Stimulated activated memory B cell treated with anti-CD40 and anti-IgM and Interleukin-4, amounts not matched to agents 10 μg/mL and 1 μg/mL and 100 μg/mL, for 72 hours (primary cell): ENCODE measurements at regions not wholly inside any gene's neighbourhood (a gene's known extent, or its start where the extent isn't known, plus 50 kb on each side); places are given as distances from the start of the nearest gene placed in this dataset.

Source experiments
- ATAC-seq: fragments of 150-1000 bp; cut with Tn5 transposase; 2 replicates; pipeline ENCODE4 v1.10.0; 2021
- H3K27ac Mint-ChIP-seq: one replicate; pipeline ENCODE4 v1.8.0; 2022; ENCODE audit warnings: mild to moderate bottlenecking, mixed read lengths
- H3K27me3 Mint-ChIP-seq: one replicate; pipeline ENCODE4 v1.8.0; 2022; ENCODE audit warnings: mixed read lengths
- H3K36me3 Mint-ChIP-seq: one replicate; pipeline ENCODE4 v1.8.0; 2022; ENCODE audit warnings: mixed read lengths
- H3K4me1 Mint-ChIP-seq: one replicate; pipeline ENCODE4 v1.8.0; 2022; ENCODE audit warnings: mixed read lengths
- H3K4me3 Mint-ChIP-seq: one replicate; pipeline ENCODE4 v1.8.0; 2022; ENCODE audit warnings: mild to moderate bottlenecking, moderate library complexity, mixed read lengths
- H3K9me3 Mint-ChIP-seq: one replicate; pipeline ENCODE4 v1.8.0; 2022; ENCODE audit warnings: mixed read lengths

DNA sequence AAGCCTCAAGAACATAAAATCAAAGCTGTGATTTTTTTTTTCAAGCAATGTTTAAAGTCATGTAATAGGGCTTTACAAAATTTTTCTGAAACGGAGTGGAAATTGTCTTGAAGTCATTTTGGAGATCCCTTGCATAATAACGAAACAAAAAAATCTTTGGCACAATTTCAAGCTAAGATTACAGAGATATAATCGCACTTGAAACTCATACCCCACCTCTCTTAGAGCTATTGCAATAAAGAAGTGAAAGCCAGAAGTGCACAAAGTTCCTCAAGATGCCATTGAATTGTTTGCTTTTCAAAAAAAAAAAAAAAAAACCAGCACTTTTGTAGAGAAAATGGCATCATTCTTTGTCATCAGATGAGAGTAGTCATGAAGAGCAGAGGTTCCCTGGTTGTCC, 152.3 kb downstream of the PAX3 start:
- Mint-ChIP-seq H3K27me3 (no peaks in the 10 kb centered on the region), H3K27ac (no peak overlapping the region), H3K36me3 (no peaks in the 10 kb centered on the region), H3K9me3 (peaks cover 4% of the 10 kb centered on the region), H3K4me3 (no peak overlapping the region), H3K4me1 (no peaks in the 10 kb centered on the region)
- ATAC-seq, result no peak

DNA sequence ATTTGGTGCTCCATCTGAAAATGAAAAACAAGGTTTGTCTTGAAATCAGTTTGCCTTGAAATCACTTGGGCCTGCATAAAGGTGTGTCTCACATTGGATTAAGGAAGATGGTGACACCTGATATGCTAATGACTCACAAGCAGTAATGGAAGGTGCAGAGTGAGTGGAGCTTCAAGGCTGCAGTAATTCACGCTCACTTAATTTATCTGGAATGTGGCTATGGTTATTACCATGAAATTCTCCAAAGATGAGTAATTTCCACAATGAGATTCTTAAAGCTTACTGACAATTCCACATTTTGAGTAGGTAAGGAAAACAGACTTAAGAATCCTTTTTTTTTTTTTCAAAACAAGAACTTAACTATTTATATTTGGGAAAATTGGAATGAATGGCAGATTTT, 156.8 kb downstream of the PAX3 start:
- H3K27ac Mint-ChIP-seq, result no peak overlapping the region
- ATAC-seq, result no peak
- H3K27me3 Mint-ChIP-seq, result no peaks in the 10 kb centered on the region
- H3K9me3 Mint-ChIP-seq, result peaks cover 6% of the 10 kb centered on the region
- H3K4me3 Mint-ChIP-seq, result no peak overlapping the region
- H3K36me3 Mint-ChIP-seq, result no peaks in the 10 kb centered on the region
- H3K4me1 Mint-ChIP-seq, result no peaks in the 10 kb centered on the region

DNA sequence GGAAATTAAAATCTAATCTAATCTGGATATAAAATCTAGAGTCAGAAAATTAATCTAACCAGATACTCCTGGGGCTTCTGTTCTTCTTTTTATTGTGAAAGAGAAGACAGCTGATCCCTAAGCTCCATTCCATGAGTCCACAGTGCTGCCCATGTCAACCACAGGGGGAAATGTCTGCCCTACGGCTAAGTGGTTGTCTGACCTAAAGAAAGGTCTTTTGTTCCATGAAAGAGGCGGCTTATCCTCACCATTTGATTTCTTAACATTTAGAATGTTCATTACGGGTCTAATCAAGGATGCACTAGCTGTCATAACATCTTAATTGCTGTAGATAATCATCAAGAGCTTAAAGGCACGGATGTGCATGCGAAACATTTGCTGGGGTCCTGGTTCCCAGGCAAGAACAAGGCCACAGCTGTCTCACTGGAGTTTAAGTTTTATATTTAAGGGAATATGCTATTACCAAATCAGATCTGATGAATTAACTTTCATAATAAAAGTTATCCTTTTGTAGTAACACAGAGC, 162.6 kb downstream of the PAX3 start:
- ATAC-seq, result no peak

DNA sequence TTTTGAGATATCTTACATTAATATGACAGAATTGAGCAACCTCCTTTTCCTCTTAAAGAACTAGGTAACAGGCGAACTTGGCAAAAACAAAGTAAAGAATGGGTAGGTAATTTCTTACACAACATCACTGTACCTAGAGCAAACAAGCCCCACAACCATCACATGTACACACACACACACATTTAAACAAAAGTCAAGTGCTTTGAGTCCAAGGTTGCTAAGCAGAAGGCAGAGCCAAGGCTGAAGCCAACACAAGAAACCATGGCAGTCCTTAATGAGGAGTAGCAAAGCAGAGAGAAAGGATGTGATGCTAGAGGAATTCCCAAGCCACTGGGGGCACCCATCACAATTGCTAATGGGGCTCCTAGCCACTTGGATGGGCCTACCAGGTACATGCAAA, 164.1 kb downstream of the PAX3 start:
- H3K4me1 Mint-ChIP-seq, result no peaks in the 10 kb centered on the region
- H3K36me3 Mint-ChIP-seq, result no peaks in the 10 kb centered on the region

More for the DNA sequence above, 162.6 kb downstream of the PAX3 start:
- H3K27me3 Mint-ChIP-seq, result no peaks in the 10 kb centered on the region
- H3K4me1 Mint-ChIP-seq, result no peaks in the 10 kb centered on the region
- H3K27ac Mint-ChIP-seq, result no peak overlapping the region
- no peak overlapping the region for H3K4me3 Mint-ChIP-seq
- H3K36me3 Mint-ChIP-seq, result no peaks in the 10 kb centered on the region
- peaks cover 20% of the 10 kb centered on the region for H3K9me3 Mint-ChIP-seq

DNA sequence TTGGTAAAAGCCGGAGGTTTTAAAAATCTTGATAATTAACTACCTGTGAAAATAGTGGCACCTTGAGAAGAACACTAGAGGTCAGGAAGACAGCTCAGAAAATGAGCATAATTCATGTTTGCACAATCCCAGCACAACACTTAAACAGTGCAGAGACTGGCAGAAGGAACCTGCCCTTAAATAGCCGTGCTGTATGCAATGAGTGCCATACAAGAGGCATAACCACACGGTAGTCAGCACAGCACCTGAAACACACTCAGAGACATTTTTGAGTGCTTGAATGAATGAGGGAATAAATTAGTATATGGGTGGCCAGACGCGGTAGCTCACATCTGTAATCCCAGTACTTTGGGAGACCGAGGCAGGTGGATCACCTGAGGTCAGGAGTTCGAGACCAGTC, 164.9 kb downstream of the PAX3 start:
- H3K9me3 Mint-ChIP-seq, result peaks cover 20% of the 10 kb centered on the region
- no peaks in the 10 kb centered on the region for H3K36me3 Mint-ChIP-seq
- no peak for ATAC-seq
- H3K4me3 Mint-ChIP-seq, result no peak overlapping the region
- no peak overlapping the region for H3K27ac Mint-ChIP-seq
- H3K4me1 Mint-ChIP-seq, result no peaks in the 10 kb centered on the region
- no peaks in the 10 kb centered on the region for H3K27me3 Mint-ChIP-seq

More for the DNA sequence above, 164.1 kb downstream of the PAX3 start:
- H3K27me3 Mint-ChIP-seq, result no peaks in the 10 kb centered on the region
- peaks cover 20% of the 10 kb centered on the region for H3K9me3 Mint-ChIP-seq
- no peak for ATAC-seq
- H3K27ac Mint-ChIP-seq, result no peak overlapping the region
- no peak overlapping the region for H3K4me3 Mint-ChIP-seq

DNA sequence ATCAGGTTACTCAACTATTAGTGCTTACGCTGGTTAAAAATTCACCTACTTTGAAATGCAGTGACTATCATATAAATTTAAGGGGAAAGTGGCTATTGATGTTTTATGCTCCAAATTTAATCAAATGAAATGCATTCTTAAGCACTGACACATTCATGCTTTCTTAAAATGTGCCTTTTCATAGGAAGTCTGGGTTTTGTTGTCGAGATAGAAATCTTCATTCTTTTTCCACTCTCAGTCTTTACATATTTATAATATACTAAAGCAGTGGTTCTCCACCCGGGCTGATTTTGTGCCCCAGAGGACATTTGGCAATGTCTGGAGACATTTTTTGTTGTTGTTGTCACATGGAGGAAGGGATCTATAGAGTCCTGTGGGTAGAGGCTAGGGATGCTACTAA, 167.9 kb downstream of the PAX3 start:
- Mint-ChIP-seq H3K4me3 (no peak overlapping the region), H3K9me3 (peaks cover 8% of the 10 kb centered on the region), H3K27me3 (no peaks in the 10 kb centered on the region), H3K36me3 (no peaks in the 10 kb centered on the region), H3K4me1 (no peaks in the 10 kb centered on the region), H3K27ac (no peak overlapping the region)
- ATAC-seq, result no peak

DNA sequence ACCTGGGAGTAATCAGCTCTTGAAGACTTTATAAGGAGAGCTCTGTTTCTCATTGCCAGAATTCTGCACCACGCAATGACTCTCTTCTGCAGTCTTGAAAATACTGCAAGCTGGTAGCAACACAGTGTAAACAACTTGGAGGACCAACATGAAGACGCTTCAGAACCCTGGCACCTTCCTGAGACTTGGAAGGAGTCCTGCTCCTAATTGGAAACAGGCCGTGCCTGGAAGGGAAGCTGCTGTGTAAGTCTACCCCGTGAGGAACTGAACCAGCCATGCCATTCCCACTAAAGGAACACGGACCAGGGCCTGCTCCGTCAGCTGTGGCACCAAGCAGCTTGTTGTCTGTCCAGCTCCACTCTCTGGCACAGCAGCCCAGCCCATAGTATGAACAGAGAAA, 171.1 kb downstream of the PAX3 start:
- ATAC-seq, result no peak
- Mint-ChIP-seq H3K9me3 (no peaks in the 10 kb centered on the region), H3K36me3 (no peaks in the 10 kb centered on the region), H3K4me1 (no peaks in the 10 kb centered on the region), H3K4me3 (no peak overlapping the region), H3K27ac (no peak overlapping the region), H3K27me3 (no peaks in the 10 kb centered on the region)

DNA sequence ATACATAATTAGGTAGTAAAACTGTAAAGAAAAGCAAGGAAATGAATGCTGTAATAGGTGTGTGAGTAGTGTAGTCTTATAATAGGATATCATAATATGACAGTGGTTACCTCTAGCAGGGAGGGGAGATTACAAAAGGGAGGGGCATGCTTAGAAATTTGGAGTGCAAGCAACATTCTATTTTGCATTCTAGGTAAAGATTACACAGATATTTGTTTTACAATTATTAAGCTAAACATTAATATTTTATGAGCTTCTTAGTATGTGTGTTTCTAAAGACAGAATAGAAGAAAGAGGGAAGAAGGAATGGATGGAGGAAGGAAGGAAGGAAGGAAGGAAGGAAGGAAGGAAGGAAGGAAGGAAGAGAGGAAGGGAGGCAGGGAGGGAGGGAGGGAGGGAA, 177.9 kb downstream of the PAX3 start:
- peaks cover 6% of the 10 kb centered on the region for H3K9me3 Mint-ChIP-seq
- H3K4me3 Mint-ChIP-seq, result no peak overlapping the region
- no peaks in the 10 kb centered on the region for H3K4me1 Mint-ChIP-seq
- no peaks in the 10 kb centered on the region for H3K27me3 Mint-ChIP-seq
- no peak for ATAC-seq
- H3K36me3 Mint-ChIP-seq, result no peaks in the 10 kb centered on the region
- no peak overlapping the region for H3K27ac Mint-ChIP-seq

DNA sequence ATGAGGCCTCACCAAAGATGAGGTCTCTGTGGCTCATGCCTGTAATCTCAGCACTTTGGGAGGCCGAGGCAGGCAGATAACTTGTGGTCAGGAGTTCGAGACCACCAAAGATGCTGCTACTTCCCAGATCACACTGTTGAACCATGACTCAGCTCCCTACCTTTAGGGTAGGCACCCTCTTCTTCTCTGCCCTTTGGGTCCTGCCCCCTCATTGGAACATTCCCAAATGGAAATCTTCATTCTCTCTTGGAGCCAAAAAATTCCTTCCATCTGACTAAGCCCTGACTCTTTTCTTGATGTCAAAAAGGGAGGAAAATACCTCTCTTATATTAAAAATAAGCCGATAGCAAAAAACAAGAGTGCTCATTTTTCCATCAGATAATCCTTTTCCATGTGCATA, 183.5 kb downstream of the PAX3 start:
- Mint-ChIP-seq H3K27me3 (no peaks in the 10 kb centered on the region), H3K36me3 (no peaks in the 10 kb centered on the region), H3K4me3 (no peak overlapping the region), H3K27ac (no peak overlapping the region), H3K4me1 (no peaks in the 10 kb centered on the region), H3K9me3 (peaks cover 8% of the 10 kb centered on the region)
- ATAC-seq, result no peak

DNA sequence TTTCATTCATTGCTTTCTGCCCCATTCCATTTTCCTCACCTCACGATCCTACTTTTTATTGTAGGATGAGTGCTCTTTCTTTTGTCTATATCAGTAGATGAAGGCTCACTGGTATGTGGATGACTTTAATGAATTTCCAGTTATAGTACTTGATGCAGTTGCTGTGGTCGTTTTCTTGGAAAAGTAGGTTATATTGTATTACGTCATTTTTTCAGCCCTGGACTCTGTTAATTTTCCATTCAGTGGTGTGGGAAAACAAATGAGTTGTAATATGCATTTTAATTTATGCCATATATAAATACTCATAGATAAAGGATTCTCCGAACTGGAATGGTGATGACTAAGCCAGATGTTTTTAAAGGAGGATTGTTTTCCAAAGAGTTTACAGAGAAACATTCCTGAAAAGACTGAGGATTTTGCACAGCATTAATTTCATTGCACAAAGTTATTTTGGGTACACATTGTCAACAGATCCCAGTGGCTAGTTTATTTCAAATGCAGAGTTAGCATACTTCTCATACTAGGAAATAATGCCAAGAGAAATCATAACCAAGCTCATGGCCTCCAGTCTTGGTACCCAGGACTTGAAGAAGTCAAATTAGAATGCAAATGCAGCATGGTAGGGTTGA, 189.7 kb downstream of the PAX3 start:
- H3K27me3 Mint-ChIP-seq, result no peaks in the 10 kb centered on the region
- no peak for ATAC-seq
- no peak overlapping the region for H3K4me3 Mint-ChIP-seq
- H3K36me3 Mint-ChIP-seq, result no peaks in the 10 kb centered on the region
- H3K27ac Mint-ChIP-seq, result no peak overlapping the region
- H3K4me1 Mint-ChIP-seq, result no peaks in the 10 kb centered on the region
- no peaks in the 10 kb centered on the region for H3K9me3 Mint-ChIP-seq

DNA sequence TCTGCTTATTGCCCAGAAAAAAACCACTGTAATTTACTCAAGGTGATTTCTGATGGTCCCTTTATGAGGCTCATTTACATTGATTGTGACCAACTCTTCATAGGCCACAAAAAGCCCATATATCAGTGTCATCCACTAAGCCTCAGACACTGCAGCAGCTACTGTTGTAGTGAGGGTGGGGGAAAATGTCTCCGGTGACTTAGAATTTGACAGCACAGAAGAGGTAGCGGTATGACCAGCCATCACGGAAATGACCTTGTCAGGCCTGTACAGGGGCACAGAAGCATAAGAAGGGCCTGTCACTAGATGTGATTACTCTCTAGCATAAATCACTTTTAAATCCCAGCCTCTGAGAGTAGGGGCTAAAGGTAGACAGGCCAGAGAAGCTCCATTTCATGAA, 190.3 kb downstream of the PAX3 start:
- Mint-ChIP-seq H3K4me3 (no peak overlapping the region), H3K9me3 (no peaks in the 10 kb centered on the region), H3K27me3 (no peaks in the 10 kb centered on the region), H3K4me1 (no peaks in the 10 kb centered on the region), H3K36me3 (no peaks in the 10 kb centered on the region), H3K27ac (no peak overlapping the region)
- ATAC-seq, result no peak

DNA sequence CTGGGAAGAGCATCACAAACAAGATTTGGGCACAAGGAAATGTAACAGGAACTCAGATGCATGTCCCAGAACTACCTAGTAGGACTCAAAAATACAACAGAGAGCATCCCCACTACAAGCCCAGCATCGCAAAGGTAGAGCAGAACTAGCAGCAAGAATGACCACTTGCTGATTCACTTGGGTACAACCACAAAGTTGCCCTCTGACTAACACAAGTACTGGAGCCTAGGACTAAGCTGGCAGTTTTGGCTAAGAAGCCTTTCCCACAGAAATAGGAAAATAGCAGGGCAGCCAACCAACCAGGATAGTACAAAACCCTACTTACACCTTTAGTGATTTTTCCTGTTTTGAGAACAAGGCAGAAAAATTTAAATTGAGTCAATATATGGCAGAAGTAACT, 193.8 kb downstream of the PAX3 start:
- Mint-ChIP-seq H3K27ac (no peak overlapping the region), H3K36me3 (no peaks in the 10 kb centered on the region), H3K27me3 (no peaks in the 10 kb centered on the region), H3K4me3 (no peak overlapping the region), H3K4me1 (no peaks in the 10 kb centered on the region), H3K9me3 (no peaks in the 10 kb centered on the region)
- ATAC-seq, result no peak

DNA sequence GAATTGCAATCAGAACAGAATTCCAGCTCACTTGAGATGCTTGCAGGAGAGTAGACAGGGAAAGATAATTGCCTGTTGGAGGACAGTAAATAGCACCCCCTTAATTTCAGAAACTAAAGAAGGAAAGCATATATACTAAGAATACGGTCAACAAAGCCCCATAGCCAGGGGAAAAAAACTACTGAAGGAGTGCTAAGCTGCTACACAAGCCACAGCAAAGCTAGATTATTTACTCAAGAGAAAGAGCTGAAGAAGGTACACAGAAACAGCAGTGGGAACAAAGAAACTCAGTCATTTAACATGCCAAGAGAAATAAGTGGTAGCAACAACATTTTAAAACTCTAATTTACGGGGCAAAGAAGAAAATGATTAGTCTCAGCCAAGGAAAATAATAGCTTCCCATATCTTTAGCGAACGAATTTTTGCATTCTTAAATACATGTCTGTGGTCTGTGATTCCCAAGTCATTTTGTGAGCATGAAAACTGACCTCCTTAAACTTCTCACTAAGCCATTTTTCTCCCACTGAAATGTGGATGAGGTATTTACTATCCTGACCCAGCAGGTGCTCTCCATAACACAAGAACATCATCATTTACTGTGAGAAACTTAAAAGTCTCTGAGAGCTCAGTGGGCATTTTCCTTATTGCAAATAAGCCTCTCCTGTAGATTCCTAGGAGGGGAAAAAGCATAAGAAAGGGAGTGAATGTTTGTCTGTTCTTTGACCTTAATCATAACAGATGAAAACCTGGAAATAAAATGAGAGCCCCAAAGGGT, 196.0 kb downstream of the PAX3 start:
- H3K36me3 Mint-ChIP-seq, result no peaks in the 10 kb centered on the region
- no peak for ATAC-seq
- H3K4me3 Mint-ChIP-seq, result no peak overlapping the region
- H3K9me3 Mint-ChIP-seq, result no peaks in the 10 kb centered on the region
- no peak overlapping the region for H3K27ac Mint-ChIP-seq
- no peaks in the 10 kb centered on the region for H3K4me1 Mint-ChIP-seq
- H3K27me3 Mint-ChIP-seq, result no peaks in the 10 kb centered on the region

DNA sequence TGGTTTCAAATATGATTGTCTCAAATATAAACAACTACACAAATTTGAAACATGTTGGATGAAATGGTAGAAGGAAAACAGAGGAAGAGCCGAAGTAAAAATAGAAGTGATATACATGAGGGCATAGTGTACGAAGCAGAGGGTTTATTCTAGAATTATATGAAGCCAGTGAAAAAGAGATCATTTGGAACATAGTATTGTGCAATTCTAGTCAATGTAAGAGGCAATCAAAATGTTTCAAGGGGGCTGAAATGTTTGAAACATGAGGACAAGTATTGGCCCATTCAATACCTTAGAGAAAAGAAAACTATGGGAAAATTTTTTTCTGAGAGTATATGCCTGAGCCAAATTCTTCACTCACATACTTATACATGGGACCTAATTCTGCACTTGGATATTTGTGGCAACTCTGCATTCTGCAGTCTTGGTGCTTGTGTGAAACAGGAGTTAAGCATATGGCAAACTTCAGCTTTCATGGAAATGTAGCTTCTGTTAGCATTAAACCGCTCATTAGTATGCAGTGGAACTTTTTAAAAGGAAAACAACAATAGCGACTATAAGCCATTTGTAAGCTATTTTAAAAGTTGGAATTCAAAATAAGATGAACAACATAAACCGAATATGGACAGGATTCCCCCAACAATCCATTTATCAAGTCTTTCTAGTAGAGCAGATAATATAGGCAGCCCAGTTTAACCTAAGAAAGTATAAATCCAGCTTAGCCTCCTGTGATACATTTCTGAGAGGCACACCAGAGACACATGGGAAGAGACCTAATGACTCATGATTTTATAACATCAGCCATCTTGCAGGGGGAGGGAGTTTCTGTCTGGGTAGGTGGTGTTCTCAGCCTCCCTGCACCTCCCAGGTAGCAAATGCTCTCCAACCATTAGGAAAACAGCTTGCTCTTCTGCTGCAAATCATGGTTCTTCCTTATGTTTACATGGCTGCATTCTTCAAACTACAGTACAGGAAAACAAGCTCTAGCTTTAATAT, 197.8 kb downstream of the PAX3 start:
- no peaks in the 10 kb centered on the region for H3K27me3 Mint-ChIP-seq
- H3K27ac Mint-ChIP-seq, result no peak overlapping the region
- no peaks in the 10 kb centered on the region for H3K36me3 Mint-ChIP-seq
- no peaks in the 10 kb centered on the region for H3K4me1 Mint-ChIP-seq
- H3K9me3 Mint-ChIP-seq, result no peaks in the 10 kb centered on the region
- ATAC-seq, result no peak
- no peak overlapping the region for H3K4me3 Mint-ChIP-seq

DNA sequence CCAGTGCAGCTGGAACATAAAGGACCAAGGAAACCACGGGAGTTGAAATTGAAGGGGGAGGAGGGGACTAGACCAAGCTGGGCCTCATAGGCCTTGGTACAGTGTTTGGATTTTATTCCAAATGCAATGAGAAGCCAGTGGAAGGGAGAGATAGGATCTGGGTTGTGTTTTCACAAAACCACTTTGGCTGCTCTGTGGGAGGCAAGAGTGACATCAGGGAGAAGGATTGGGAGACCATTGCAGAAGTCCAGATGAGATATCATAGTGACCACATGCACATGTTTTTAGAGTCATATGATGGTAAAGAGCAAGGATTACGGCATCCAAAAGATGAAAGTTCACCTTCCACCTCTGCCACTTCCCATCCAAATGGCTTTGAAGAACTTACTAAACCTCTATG, 210.2 kb downstream of the PAX3 start:
- ATAC-seq, result no peak
- Mint-ChIP-seq H3K4me3 (no peak overlapping the region), H3K4me1 (no peaks in the 10 kb centered on the region), H3K9me3 (peaks cover 6% of the 10 kb centered on the region), H3K27ac (no peak overlapping the region), H3K36me3 (no peaks in the 10 kb centered on the region), H3K27me3 (no peaks in the 10 kb centered on the region)
